Smooth muscle cell (in vitro differentiated cells): ENCODE measurements at regions not wholly inside any gene's neighbourhood (a gene's known extent, or its start where the extent isn't known, plus 50 kb on each side); places are given as distances from the start of the nearest gene placed in this dataset.

Experiments
- DNase-seq: peaks from one replicate; lab custom pipeline; 2025; ENCODE audit not compliant: unreplicated experiment; lab: John Stamatoyannopoulos, UW
- H2AFZ ChIP-seq: fragments of 200-600 bp; sonication (generic); 2 replicates; pipeline ENCODE4 v1.6.0; 2016; ENCODE audit warnings: antibody characterized with exemption, low read depth, mild to moderate bottlenecking
- H3F3A ChIP-seq: fragments of 200-600 bp; sonication (generic); 2 replicates; pipeline ENCODE4 v1.6.0; 2017; ENCODE audit warnings: antibody characterized with exemption, low read depth
- H3K27ac ChIP-seq: fragments of 200-600 bp; sonication (generic); 2 replicates; pipeline ENCODE4 v1.5.1; 2016; ENCODE audit warnings: low read depth, mild to moderate bottlenecking
- H3K27me3 ChIP-seq: fragments of 200-600 bp; sonication (generic); 2 replicates; pipeline ENCODE4 v1.6.1; 2016; ENCODE audit warnings: low read depth, mild to moderate bottlenecking
- H3K36me3 ChIP-seq: fragments of 200-600 bp; sonication (generic); 2 replicates; pipeline ENCODE4 v1.5.1; 2016; ENCODE audit warnings: low read depth
- H3K4me1 ChIP-seq: fragments of 200-600 bp; sonication (generic); 2 replicates; pipeline ENCODE4 v1.5.1; 2016; ENCODE audit warnings: low read depth
- H3K4me2 ChIP-seq: fragments of 200-600 bp; sonication (generic); 2 replicates; pipeline ENCODE4 v1.6.0; 2016; ENCODE audit warnings: mild to moderate bottlenecking
- H3K4me3 ChIP-seq: fragments of 200-600 bp; sonication (generic); 2 replicates; pipeline ENCODE4 v1.5.1; 2016; ENCODE audit warnings: mild to moderate bottlenecking
- H3K79me2 ChIP-seq: fragments of 200-600 bp; sonication (generic); 2 replicates; pipeline ENCODE4 v1.6.0; 2016; ENCODE audit warnings: low read depth, mild to moderate bottlenecking
- H3K9ac ChIP-seq: fragments of 200-600 bp; sonication (generic); 2 replicates; pipeline ENCODE4 v1.6.0; 2016; ENCODE audit warnings: low read depth
- H3K9me3 ChIP-seq: fragments of 200-600 bp; sonication (generic); replicated peaks from 2 replicates; pipeline ENCODE4 v1.5.1; 2016; ENCODE audit warnings: low read depth
- H4K20me1 ChIP-seq: fragments of 200-600 bp; sonication (generic); 2 replicates; pipeline ENCODE4 v1.6.0; 2016; ENCODE audit warnings: low read depth
- CTCF ChIP-seq: fragments of 200-600 bp; sonication (generic); IDR thresholded peaks from 2 replicates; pipeline ENCODE4 v1.5.1; 2017; ENCODE audit warnings: borderline replicate concordance, mild to moderate bottlenecking, antibody characterized with exemption; ENCODE audit not compliant: insufficient read depth, poor library complexity, severe bottlenecking
- WGBS: methylation state at CpG from one replicate; pipeline ENCODE4 v1.1.7; 2016; ENCODE audit warnings: low lambda C conversion rate; 5-methylcytosine and 5-hydroxymethylcytosine counted together

GRCh38 chr10:109261231-109261630 lies 662.1 kb downstream of the XPNPEP1 start:
- H3K79me2 ChIP-seq: no peaks in the 10 kb centered on the region
- H3K9ac ChIP-seq: no peak overlapping the region
- 82% methylated on average over 2 of the region's 2 CpGs for WGBS
- no peaks in the 10 kb centered on the region for H3K9me3 ChIP-seq
- TF ChIP-seq CTCF: no peak
- H2AFZ ChIP-seq: no peak overlapping the region
- H3K36me3 ChIP-seq: no peaks in the 10 kb centered on the region
- H3K27ac ChIP-seq: no peak overlapping the region
- H4K20me1 ChIP-seq: no peaks in the 10 kb centered on the region
- H3F3A ChIP-seq: no peaks in the 10 kb centered on the region
- no peaks in the 10 kb centered on the region for H3K4me1 ChIP-seq
- DNase-seq: no peak
- no peak overlapping the region for H3K4me3 ChIP-seq
- no peak overlapping the region for H3K4me2 ChIP-seq
- no peaks in the 10 kb centered on the region for H3K27me3 ChIP-seq

- Histone ChIP-seq H3K9ac (no peak overlapping the region), H3K27ac (no peak overlapping the region), H3F3A (no peaks in the 10 kb centered on the region), H3K9me3 (no peaks in the 10 kb centered on the region), H3K36me3 (no peaks in the 10 kb centered on the region), H2AFZ (no peak overlapping the region), H4K20me1 (no peaks in the 10 kb centered on the region), H3K4me1 (no peaks in the 10 kb centered on the region), H3K4me3 (no peak overlapping the region), H3K27me3 (no peaks in the 10 kb centered on the region), H3K4me2 (no peak overlapping the region), H3K79me2 (no peaks in the 10 kb centered on the region)
- no peak for TF ChIP-seq CTCF
- DNase-seq: no peak
- WGBS: 79% methylated on average over 4 of the region's 4 CpGs
Observed at GRCh38 chr10:109259293-109259692, 664.0 kb downstream of the XPNPEP1 start.

GRCh38 chr10:109253306-109253705 lies 670.0 kb downstream of the XPNPEP1 start:
- TF ChIP-seq CTCF: no peak
- no peaks in the 10 kb centered on the region for H3K9me3 ChIP-seq
- no peak for DNase-seq

GRCh38 chr10:109250152-109250551 lies 673.2 kb downstream of the XPNPEP1 start:
- no peak for DNase-seq

More at GRCh38 chr10:109253306-109253705, 670.0 kb downstream of the XPNPEP1 start:
- H3F3A ChIP-seq: no peaks in the 10 kb centered on the region
- H3K4me3 ChIP-seq: no peak overlapping the region
- no peaks in the 10 kb centered on the region for H3K36me3 ChIP-seq
- H3K4me1 ChIP-seq: no peaks in the 10 kb centered on the region
- no peak overlapping the region for H3K4me2 ChIP-seq
- 83% methylated on average over 3 of the region's 3 CpGs for WGBS
- H3K79me2 ChIP-seq: no peaks in the 10 kb centered on the region
- no peak overlapping the region for H2AFZ ChIP-seq
- H3K27me3 ChIP-seq: no peaks in the 10 kb centered on the region
- no peak overlapping the region for H3K9ac ChIP-seq
- H3K27ac ChIP-seq: no peak overlapping the region
- no peaks in the 10 kb centered on the region for H4K20me1 ChIP-seq

More at GRCh38 chr10:109250152-109250551, 673.2 kb downstream of the XPNPEP1 start:
- Histone ChIP-seq H3K9ac (no peak overlapping the region), H3K36me3 (no peaks in the 10 kb centered on the region), H3K27me3 (no peaks in the 10 kb centered on the region), H3F3A (no peaks in the 10 kb centered on the region), H3K79me2 (no peaks in the 10 kb centered on the region), H3K4me2 (no peak overlapping the region), H3K27ac (no peak overlapping the region), H2AFZ (no peak overlapping the region), H3K4me1 (no peaks in the 10 kb centered on the region), H3K9me3 (no peaks in the 10 kb centered on the region), H3K4me3 (no peak overlapping the region), H4K20me1 (no peaks in the 10 kb centered on the region)
- no peak for TF ChIP-seq CTCF
- 86% methylated on average over 4 of the region's 4 CpGs for WGBS
